ENCODE measurements at regions not wholly inside any gene's neighbourhood (a gene's known extent, or its start where the extent isn't known, plus 50 kb on each side); places are given as distances from the start of the nearest gene placed in this dataset.

DNA sequence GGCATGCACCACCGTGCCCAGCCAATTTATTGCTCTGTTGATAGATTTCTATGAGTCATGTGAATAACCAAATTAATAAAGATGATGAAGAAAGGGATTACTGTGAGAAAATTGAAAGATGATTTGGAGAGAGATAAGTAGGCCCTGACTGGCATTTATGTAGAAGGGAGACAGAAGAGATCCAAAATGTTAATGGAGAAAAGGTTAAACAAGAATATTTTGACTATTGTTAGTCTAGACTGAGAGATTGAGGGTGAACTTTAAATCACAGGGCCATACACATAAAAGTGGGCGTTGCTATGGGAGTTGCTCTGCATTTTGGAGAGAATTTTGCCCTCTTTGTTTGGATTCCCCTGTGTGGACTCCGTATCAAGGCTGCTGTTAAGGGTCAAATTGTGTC lies 68.9 kb upstream of the SCAF8 start:
- no peak for DNase-seq (ENCODE audit: low spot score)
- Histone ChIP-seq H3K9me3 (no peaks in the 10 kb centered on the region), H3K4me3 (no peak overlapping the region), H3K27ac (no peak overlapping the region), H3K4me1 (no peaks in the 10 kb centered on the region), H3K27me3 (no peaks in the 10 kb centered on the region), H3K36me3 (no peaks in the 10 kb centered on the region)
- TF ChIP-seq, protein P1, sequence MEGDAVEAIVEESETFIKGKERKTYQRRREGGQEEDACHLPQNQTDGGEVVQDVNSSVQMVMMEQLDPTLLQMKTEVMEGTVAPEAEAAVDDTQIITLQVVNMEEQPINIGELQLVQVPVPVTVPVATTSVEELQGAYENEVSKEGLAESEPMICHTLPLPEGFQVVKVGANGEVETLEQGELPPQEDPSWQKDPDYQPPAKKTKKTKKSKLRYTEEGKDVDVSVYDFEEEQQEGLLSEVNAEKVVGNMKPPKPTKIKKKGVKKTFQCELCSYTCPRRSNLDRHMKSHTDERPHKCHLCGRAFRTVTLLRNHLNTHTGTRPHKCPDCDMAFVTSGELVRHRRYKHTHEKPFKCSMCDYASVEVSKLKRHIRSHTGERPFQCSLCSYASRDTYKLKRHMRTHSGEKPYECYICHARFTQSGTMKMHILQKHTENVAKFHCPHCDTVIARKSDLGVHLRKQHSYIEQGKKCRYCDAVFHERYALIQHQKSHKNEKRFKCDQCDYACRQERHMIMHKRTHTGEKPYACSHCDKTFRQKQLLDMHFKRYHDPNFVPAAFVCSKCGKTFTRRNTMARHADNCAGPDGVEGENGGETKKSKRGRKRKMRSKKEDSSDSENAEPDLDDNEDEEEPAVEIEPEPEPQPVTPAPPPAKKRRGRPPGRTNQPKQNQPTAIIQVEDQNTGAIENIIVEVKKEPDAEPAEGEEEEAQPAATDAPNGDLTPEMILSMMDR (IDR thresholded peaks at IDR 0.05): no peak

- TF ChIP-seq, protein P1 (IDR thresholded peaks at IDR 0.05): no peak
- Histone ChIP-seq H3K9me3 (no peaks in the 10 kb centered on the region), H3K27ac (no peak overlapping the region)
These were observed 65.1 kb upstream of the SCAF8 start for GRCh38 chr6:154668156-154668555.

DNA sequence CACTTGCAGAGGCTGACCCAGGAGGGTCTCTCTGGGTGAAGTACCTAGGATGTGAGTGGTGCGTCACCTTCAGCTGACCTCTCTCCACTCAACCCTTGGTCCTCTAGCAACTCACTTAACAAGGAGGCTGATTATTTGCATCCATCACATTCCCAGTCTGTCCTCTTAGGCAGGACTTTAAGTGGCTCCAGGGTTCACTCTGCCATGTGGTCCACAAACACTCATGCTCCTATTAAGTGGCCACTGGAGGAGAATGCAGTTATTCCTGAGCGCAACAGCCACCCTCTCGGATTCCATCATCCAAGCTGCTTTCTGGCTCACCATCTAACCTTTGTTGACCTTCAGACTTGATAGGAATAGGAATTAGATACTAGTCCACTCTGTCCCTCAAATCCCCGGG lies 61.1 kb upstream of the SCAF8 start:
- no peaks in the 10 kb centered on the region for H3K36me3 ChIP-seq
- H3K4me1 ChIP-seq: no peaks in the 10 kb centered on the region
- no peaks in the 10 kb centered on the region for H3K27me3 ChIP-seq
- H3K9me3 ChIP-seq: no peaks in the 10 kb centered on the region
- DNase-seq (ENCODE audit: low spot score): no peak
- no peak overlapping the region for H3K4me3 ChIP-seq
- TF ChIP-seq, protein P1 (IDR thresholded peaks at IDR 0.05): no peak
- H3K27ac ChIP-seq: no peak overlapping the region

More at GRCh38 chr6:154668156-154668555, 65.1 kb upstream of the SCAF8 start:
- Histone ChIP-seq H3K4me3 (no peak overlapping the region), H3K4me1 (no peaks in the 10 kb centered on the region), H3K27me3 (no peaks in the 10 kb centered on the region), H3K36me3 (no peaks in the 10 kb centered on the region)
- DNase-seq (ENCODE audit: low spot score): no peak

DNA sequence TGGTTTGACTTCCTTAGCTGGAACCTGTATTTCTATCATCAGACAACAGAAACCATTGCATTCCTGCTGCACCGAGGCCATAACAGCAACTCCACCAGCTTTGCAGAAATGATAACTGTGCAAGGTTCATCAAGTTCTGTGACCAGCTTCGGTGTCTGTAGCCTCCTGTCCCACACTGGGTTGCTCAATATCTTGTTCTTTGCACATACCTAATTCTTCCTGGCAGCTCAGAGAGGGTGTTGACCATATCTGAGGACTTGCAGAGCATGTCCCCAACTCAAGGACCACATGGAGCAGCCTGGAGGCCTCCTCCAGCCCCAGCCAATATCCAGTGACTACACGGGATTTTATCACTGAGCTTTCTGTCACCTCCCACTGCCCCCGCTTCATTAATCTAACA lies 59.3 kb upstream of the SCAF8 start:
- Histone ChIP-seq H3K4me1 (no peaks in the 10 kb centered on the region), H3K4me3 (no peak overlapping the region), H3K27me3 (no peaks in the 10 kb centered on the region), H3K27ac (no peak overlapping the region), H3K9me3 (no peaks in the 10 kb centered on the region), H3K36me3 (no peaks in the 10 kb centered on the region)
- DNase-seq (ENCODE audit: low spot score): no peak
- TF ChIP-seq, protein P1 (IDR thresholded peaks at IDR 0.05): no peak

DNA sequence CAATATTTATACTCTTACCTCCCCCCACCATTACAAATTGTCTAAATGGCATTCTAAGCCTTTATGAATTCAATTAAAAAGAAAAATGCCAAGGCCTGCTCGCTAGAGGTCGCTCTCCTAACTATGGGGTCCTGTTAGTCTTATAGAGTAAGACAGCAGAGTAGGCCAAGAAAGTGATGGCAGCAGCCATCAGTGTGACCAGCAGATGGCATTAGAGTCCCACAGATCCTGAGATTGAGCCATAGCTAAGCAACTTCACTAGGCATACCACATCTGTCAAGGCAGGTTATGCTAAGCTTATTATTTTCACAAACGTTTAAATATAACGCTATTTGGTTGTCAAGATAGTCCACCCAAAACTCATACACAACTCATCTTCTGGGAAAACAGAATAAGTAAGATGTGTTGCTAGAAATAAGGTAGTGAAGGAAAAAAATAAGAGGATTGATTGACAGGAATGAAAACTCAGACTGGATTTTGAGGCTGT lies 57.6 kb upstream of the SCAF8 start:
- Histone ChIP-seq H3K4me1 (no peaks in the 10 kb centered on the region), H3K9me3 (no peaks in the 10 kb centered on the region), H3K27me3 (no peaks in the 10 kb centered on the region), H3K36me3 (no peaks in the 10 kb centered on the region), H3K27ac (no peak overlapping the region), H3K4me3 (no peak overlapping the region)
- peak; percentile 91 for DNase-seq (ENCODE audit: low spot score)
- TF ChIP-seq, protein P1 (IDR thresholded peaks at IDR 0.05): peak; percentile 96 to 98

GRCh38 chr6:154682633-154683125 lies 50.5 kb upstream of the SCAF8 start:
- Histone ChIP-seq H3K27me3 (no peaks in the 10 kb centered on the region), H3K4me3 (no peak overlapping the region), H3K4me1 (no peaks in the 10 kb centered on the region), H3K36me3 (no peaks in the 10 kb centered on the region), H3K9me3 (no peaks in the 10 kb centered on the region), H3K27ac (no peak overlapping the region)
- DNase-seq (ENCODE audit: low spot score): no peak
- TF ChIP-seq, protein P1 (IDR thresholded peaks at IDR 0.05): no peak

Measured in right atrium auricular region (tissue), 2 donors.